ENCODE measurements at regions not wholly inside any gene's neighbourhood (a gene's known extent, or its start where the extent isn't known, plus 50 kb on each side); places are given as distances from the start of the nearest gene placed in this dataset.

- TF ChIP-seq KDM5A (IDR thresholded peaks at IDR 0.05; ENCODE audit: borderline replicate concordance, low read length) (no peak), TERF1 (CRISPR knock-in tag; IDR thresholded peaks at IDR 0.05) (no peak), MTF1 (CRISPR knock-in tag; IDR thresholded peaks at IDR 0.05) (no peak), FOXJ3 (CRISPR knock-in tag; IDR thresholded peaks at IDR 0.05; ENCODE audit: borderline replicate concordance) (no peak), STAT6 (CRISPR knock-in tag; IDR thresholded peaks at IDR 0.05; ENCODE audit: borderline replicate concordance) (no peak), MYC (CRISPR knock-in tag; IDR thresholded peaks at IDR 0.05; ENCODE audit: borderline replicate concordance) (no peak), ARID2 (CRISPR knock-in tag; IDR thresholded peaks at IDR 0.05; ENCODE audit: borderline replicate concordance) (no peak), ZBTB4 (CRISPR knock-in tag; IDR thresholded peaks at IDR 0.05; ENCODE audit: borderline replicate concordance) (no peak), CTCF (CRISPR knock-in tag; IDR thresholded peaks at IDR 0.05) (no peak), GTF2F1 (IDR thresholded peaks at IDR 0.05; ENCODE audit: low read length) (no peak)
These were observed 295.5 kb upstream of the RUNX1 start for GRCh38 chr21:35344582-35344981.

Measured in HepG2 (cell line).